Breast epithelium (tissue), 4 donors: ENCODE measurements at regions not wholly inside any gene's neighbourhood (a gene's known extent, or its start where the extent isn't known, plus 50 kb on each side); places are given as distances from the start of the nearest gene placed in this dataset.

Source experiments
- DNase-seq, 2 donors: peaks; one replicate each; pipeline ENCODE4 v3.0.0-alpha.2; 2019; ENCODE audit warnings: low spot score in 2 of 2
- H3K27ac ChIP-seq, 2 donors: fragments of 200-600 bp; sonication (generic) in 1 of 2; one replicate each; pipeline ENCODE4 v1.5.1; 2016 to 2019; ENCODE audit warnings: mild to moderate bottlenecking in 1 of 2
- H3K27me3 ChIP-seq, 2 donors: fragments of 200-600 bp; sonication (generic) in 1 of 2; one replicate each; pipeline versions ENCODE4 v1.5.1 to v1.6.0; 2017 to 2019; ENCODE audit warnings: control low read depth in 1 of 2, mild to moderate bottlenecking in 1 of 2
- H3K36me3 ChIP-seq: fragments of 200-600 bp; one replicate; pipeline ENCODE4 v1.5.1; 2019
- H3K4me1 ChIP-seq, 2 donors: fragments of 200-600 bp; sonication (generic); one replicate each; pipeline ENCODE4 v1.5.1; 2016 to 2019; ENCODE audit warnings: control low read depth in 1 of 2
- H3K4me3 ChIP-seq, 3 donors: fragments of 200-600 bp; sonication (generic); 1 replicate in 2 of 3; 2 replicates in 1 of 3; pipeline ENCODE4 v1.5.1; 2016 to 2019; ENCODE audit warnings: mild to moderate bottlenecking in 3 of 3, moderate library complexity in 2 of 3
- H3K9me3 ChIP-seq, 2 donors: fragments of 200-600 bp; sonication (generic) in 1 of 2; one replicate each; pipeline ENCODE4 v1.5.1; 2016 to 2019; ENCODE audit warnings: control low read depth in 1 of 2
- POLR2A ChIP-seq: fragments of 450-650 bp; IDR thresholded peaks from one replicate; pipeline ENCODE4 v1.6.1; 2016; ENCODE audit warnings: antibody characterized with exemption, mild to moderate bottlenecking, moderate library complexity
- POLR2AphosphoS5 ChIP-seq, 3 donors: sonication (generic); formaldehyde crosslinking; IDR thresholded peaks; one replicate each; pipeline ENCODE4 v1.6.1; 2017; ENCODE audit warnings: antibody characterized with exemption in 3 of 3
- intact Hi-C: fragments of 100-400 bp; cut with DNase I; formaldehyde crosslinking; loops from one replicate; pipeline ENCODE4 v1.15.1; 2023; ENCODE audit warnings: low total_unique reads
- TF ChIP-seq, protein P1 (sequence below), 3 donors: fragments of 450-650 bp; IDR thresholded peaks; one replicate each; pipeline ENCODE4 v1.5.1; 2016 to 2017; ENCODE audit warnings: antibody characterized with exemption in 3 of 3, mild to moderate bottlenecking in 3 of 3, moderate library complexity in 3 of 3

DNA sequence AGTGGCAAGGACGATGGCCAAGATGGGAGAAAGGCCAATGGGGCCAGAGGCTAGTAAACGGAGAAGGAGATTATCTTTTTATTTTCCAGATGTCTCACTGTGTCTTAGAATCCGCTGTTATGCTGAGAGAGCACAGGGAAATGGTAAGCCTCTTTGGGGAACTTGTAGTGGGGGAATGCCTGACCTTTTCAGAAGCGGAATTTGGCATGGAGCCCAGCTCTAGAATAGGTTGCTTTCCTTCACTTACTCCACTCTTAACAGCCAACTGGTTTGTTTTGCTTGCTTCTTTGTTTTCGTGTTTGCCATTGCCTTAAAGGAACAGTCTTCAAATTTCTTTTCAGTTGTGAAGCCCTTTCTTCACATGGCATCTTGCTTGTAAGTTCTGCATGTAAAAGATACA, 316.2 kb upstream of the THRB start:
- Histone ChIP-seq H3K36me3 (no peaks in the 10 kb centered on the region), H3K9me3 (no peaks in the 10 kb centered on the region), H3K4me3 (no peak overlapping the region), H3K4me1 (no peaks in the 10 kb centered on the region), H3K27ac (no peak overlapping the region), H3K27me3 (no peaks in the 10 kb centered on the region)
- no peak for DNase-seq
- TF ChIP-seq POLR2AphosphoS5 (IDR thresholded peaks at IDR 0.05) (no peak), POLR2A (no peak)
- TF ChIP-seq, protein P1, sequence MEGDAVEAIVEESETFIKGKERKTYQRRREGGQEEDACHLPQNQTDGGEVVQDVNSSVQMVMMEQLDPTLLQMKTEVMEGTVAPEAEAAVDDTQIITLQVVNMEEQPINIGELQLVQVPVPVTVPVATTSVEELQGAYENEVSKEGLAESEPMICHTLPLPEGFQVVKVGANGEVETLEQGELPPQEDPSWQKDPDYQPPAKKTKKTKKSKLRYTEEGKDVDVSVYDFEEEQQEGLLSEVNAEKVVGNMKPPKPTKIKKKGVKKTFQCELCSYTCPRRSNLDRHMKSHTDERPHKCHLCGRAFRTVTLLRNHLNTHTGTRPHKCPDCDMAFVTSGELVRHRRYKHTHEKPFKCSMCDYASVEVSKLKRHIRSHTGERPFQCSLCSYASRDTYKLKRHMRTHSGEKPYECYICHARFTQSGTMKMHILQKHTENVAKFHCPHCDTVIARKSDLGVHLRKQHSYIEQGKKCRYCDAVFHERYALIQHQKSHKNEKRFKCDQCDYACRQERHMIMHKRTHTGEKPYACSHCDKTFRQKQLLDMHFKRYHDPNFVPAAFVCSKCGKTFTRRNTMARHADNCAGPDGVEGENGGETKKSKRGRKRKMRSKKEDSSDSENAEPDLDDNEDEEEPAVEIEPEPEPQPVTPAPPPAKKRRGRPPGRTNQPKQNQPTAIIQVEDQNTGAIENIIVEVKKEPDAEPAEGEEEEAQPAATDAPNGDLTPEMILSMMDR (IDR thresholded peaks at IDR 0.05) = no peak
- intact Hi-C loops = no loop called here

DNA sequence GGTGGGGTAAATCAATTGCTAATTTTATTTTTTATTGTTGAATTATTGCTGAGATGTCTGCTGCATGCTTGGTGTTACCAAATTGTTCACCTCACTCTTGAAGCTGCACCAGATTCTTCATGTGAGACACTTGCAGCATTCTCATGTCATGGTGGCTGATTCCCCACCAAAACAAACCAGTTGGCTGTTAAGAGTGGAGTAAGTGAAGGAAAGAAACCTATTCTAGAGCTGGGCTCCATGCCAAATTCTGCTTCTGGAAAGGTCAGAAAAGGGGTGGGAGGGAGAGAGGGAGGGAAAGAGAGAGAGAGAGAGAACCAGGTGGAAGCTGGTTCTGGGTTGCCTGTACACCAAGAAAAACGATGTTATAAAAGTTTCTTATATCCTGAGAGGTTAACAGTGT, 317.5 kb upstream of the THRB start:
- no peaks in the 10 kb centered on the region for H3K36me3 ChIP-seq
- H3K27me3 ChIP-seq = no peaks in the 10 kb centered on the region

DNA sequence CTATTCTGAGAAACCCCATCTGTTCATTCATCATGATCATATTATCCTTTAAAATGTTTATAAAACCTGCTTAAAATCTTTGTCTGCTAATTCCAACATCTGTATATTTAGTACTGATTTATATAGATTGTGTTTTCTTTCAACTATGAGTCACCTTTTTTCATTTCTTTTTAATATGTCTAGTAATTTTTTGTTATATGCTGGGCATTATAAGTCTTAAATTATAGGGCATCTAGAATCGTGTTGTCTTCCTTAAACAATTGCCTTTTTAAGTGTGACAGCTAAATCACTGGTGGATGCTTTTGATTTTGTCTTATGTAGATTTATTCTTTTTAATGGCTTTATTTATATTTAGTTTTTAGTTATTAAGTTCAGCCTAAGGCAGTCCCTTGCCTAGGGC, 323.4 kb upstream of the THRB start:
- no peak for DNase-seq
- Histone ChIP-seq H3K27me3 (no peaks in the 10 kb centered on the region), H3K36me3 (no peaks in the 10 kb centered on the region), H3K4me1 (no peaks in the 10 kb centered on the region), H3K27ac (no peak overlapping the region), H3K9me3 (no peaks in the 10 kb centered on the region), H3K4me3 (no peak overlapping the region)
- intact Hi-C loops = no loop called here
- no peak for TF ChIP-seq POLR2AphosphoS5 (IDR thresholded peaks at IDR 0.05)
- TF ChIP-seq, protein P1 (IDR thresholded peaks at IDR 0.05) = no peak
- TF ChIP-seq POLR2A = no peak

More for the DNA sequence above, 317.5 kb upstream of the THRB start:
- intact Hi-C loops = no loop called here
- no peak for TF ChIP-seq POLR2A
- TF ChIP-seq, protein P1 (IDR thresholded peaks at IDR 0.05) = no peak
- TF ChIP-seq POLR2AphosphoS5 (IDR thresholded peaks at IDR 0.05) = no peak
- no peak for DNase-seq
- H3K4me3 ChIP-seq = no peak overlapping the region
- H3K4me1 ChIP-seq = no peaks in the 10 kb centered on the region
- no peak overlapping the region for H3K27ac ChIP-seq
- no peaks in the 10 kb centered on the region for H3K9me3 ChIP-seq

- DNase-seq = no peak
- H3K36me3 ChIP-seq = no peaks in the 10 kb centered on the region
- no peaks in the 10 kb centered on the region for H3K9me3 ChIP-seq
- no peak overlapping the region for H3K27ac ChIP-seq
- peaks cover 0 to 4% of the 10 kb centered on the region in 2 donors for H3K27me3 ChIP-seq
- peaks cover 0 to 7% of the 10 kb centered on the region in 2 donors for H3K4me1 ChIP-seq
- H3K4me3 ChIP-seq = no peak overlapping the region
- intact Hi-C loops = no loop called here
- TF ChIP-seq POLR2A (no peak), POLR2AphosphoS5 (IDR thresholded peaks at IDR 0.05) (no peak)
- TF ChIP-seq, protein P1 (IDR thresholded peaks at IDR 0.05) = no peak
Observed at GRCh38 chr3:24828011-24828410, 333.4 kb upstream of the THRB start.

GRCh38 chr3:24828551-24828950, 333.9 kb upstream of the THRB start:
- H3K4me3 ChIP-seq = peak overlapping the region in 2 of 3 donors; percentile 55 to 77
- peaks cover 0 to 7% of the 10 kb centered on the region in 2 donors for H3K4me1 ChIP-seq
- intact Hi-C loops = no loop called here

More at GRCh38 chr3:24828551-24828950, 333.9 kb upstream of the THRB start:
- no peaks in the 10 kb centered on the region for H3K9me3 ChIP-seq
- peaks cover 0 to 4% of the 10 kb centered on the region in 2 donors for H3K27me3 ChIP-seq
- no peak overlapping the region for H3K27ac ChIP-seq
- TF ChIP-seq, protein P1 (IDR thresholded peaks at IDR 0.05) = no peak
- TF ChIP-seq POLR2AphosphoS5 (IDR thresholded peaks at IDR 0.05) (no peak), POLR2A (no peak)
- no peaks in the 10 kb centered on the region for H3K36me3 ChIP-seq
- no peak for DNase-seq
